K562 (cell line): ENCODE measurements at regions not wholly inside any gene's neighbourhood (a gene's known extent, or its start where the extent isn't known, plus 50 kb on each side); places are given as distances from the start of the nearest gene placed in this dataset.

Source experiments
- ATAC-seq: fragments of 200-7000 bp; cut with Tn5 transposase; 3 replicates; pipeline ENCODE4 v1.9.1; 2020; ENCODE audit warnings: moderate library complexity
- BruUV-seq: library from RNA; stranded (reverse); fragments of 400-500 nt; replicated peaks from 2 replicates; lab custom pipeline; 2021; lab: Mats Ljungman, UMichigan
- CTCF ChIA-PET: fragments of 300-600 bp; formaldehyde crosslinking; extraction: SDS; loops from one replicate; lab custom pipeline; 2021; ENCODE audit warnings: low intra/inter-chr PET ratio; lab: Yijun Ruan, JAX
- POLR2A ChIA-PET: fragments of 300-600, 350-650 bp; sonication (Branson Sonifier 250); formaldehyde crosslinking; extraction: SDS; loops from one replicate; lab custom pipeline; 2021; ENCODE audit warnings: antibody characterized with exemption, inconsistent platforms; lab: Yijun Ruan, JAX
- DNase-seq, 4 experiments: peaks; one replicate each; pipeline versions ENCODE4 v3.0.0 to v3.0.0-alpha.2; 2011 to 2018; ENCODE audit warnings: low spot score in 3 of 4, mixed read lengths in 3 of 4; ENCODE audit errors: extremely low read depth in 1 of 4
- FAIRE-seq: peaks from 2 replicates; lab custom pipeline; 2011; peaks lifted over from hg19 to GRCh38; lab: Jason Lieb, UNC
- H2AFZ ChIP-seq: 2 replicates; pipeline ENCODE4 v1.6.0; 2011; ENCODE audit warnings: low read depth, low read length, control low read depth, inconsistent platforms
- H3K27ac ChIP-seq: fragments of 200-600 bp; 3 replicates; pipeline ENCODE4 v1.8.0; 2011; ENCODE audit warnings: low read depth, mild to moderate bottlenecking, control low read depth, inconsistent platforms, low read length, moderate library complexity, mixed read lengths; ENCODE audit errors: extremely low read depth
- H3K27me3 ChIP-seq, 2 experiments: fragments of 300-600 bp in 1 of 2; 2 replicates in 1 of 2; 3 replicates in 1 of 2; pipeline versions ENCODE4 v1.6.0 to v1.8.0; 2011; ENCODE audit warnings: inconsistent platforms in 2 of 2, low read length in 2 of 2, mild to moderate bottlenecking in 1 of 2, mixed read lengths in 1 of 2, moderate library complexity in 1 of 2; ENCODE audit not compliant: control insufficient read depth in 2 of 2, insufficient read depth in 2 of 2
- H3K36me3 ChIP-seq: fragments of 300-600 bp; 3 replicates; pipeline ENCODE4 v1.8.0; 2011; ENCODE audit warnings: mild to moderate bottlenecking, low read length, inconsistent platforms; ENCODE audit not compliant: control insufficient read depth, insufficient read depth
- H3K4me1 ChIP-seq, 2 experiments: fragments of 200-600 bp in 1 of 2; replicated peaks in 1 of 2; 2 replicates in 1 of 2; 3 replicates in 1 of 2; pipeline versions ENCODE4 v1.5.1 to v1.8.0; 2011; ENCODE audit warnings: inconsistent platforms in 2 of 2, low read length in 2 of 2, mild to moderate bottlenecking in 1 of 2, mixed read lengths in 1 of 2, moderate library complexity in 1 of 2; ENCODE audit not compliant: control insufficient read depth in 2 of 2, insufficient read depth in 2 of 2
- H3K4me2 ChIP-seq: 2 replicates; pipeline ENCODE4 v1.6.1; 2011; ENCODE audit warnings: low read length, control low read depth, inconsistent platforms, mixed read lengths; ENCODE audit not compliant: insufficient read depth
- H3K4me3 ChIP-seq: fragments of 200-600 bp; sonication (generic), shearing (Covaris generic); 2 replicates; pipeline ENCODE4 v1.5.1; 2016; ENCODE audit warnings: control low read depth, inconsistent platforms
- H3K79me2 ChIP-seq: fragments of 200-600 bp; 3 replicates; pipeline ENCODE4 v1.8.0; 2011; ENCODE audit warnings: low read length, inconsistent platforms; ENCODE audit not compliant: control insufficient read depth, insufficient read depth
- H3K9ac ChIP-seq, 2 experiments: 2 replicates each; pipeline versions ENCODE4 v1.6.0 to v1.6.1; 2011; ENCODE audit warnings: low read depth in 2 of 2, low read length in 2 of 2, control low read depth in 1 of 2, inconsistent platforms in 1 of 2, mild to moderate bottlenecking in 1 of 2, mixed read lengths in 1 of 2; ENCODE audit not compliant: insufficient read depth in 1 of 2
- H3K9me1 ChIP-seq: one replicate; pipeline ENCODE4 v1.6.0; 2011; ENCODE audit warnings: inconsistent platforms, mild to moderate bottlenecking, low read length, moderate library complexity; ENCODE audit not compliant: control insufficient read depth, insufficient read depth
- H3K9me3 ChIP-seq: replicated peaks from 2 replicates; pipeline ENCODE4 v1.5.1; 2011; ENCODE audit warnings: low read depth, low read length, inconsistent platforms; ENCODE audit not compliant: control insufficient read depth, insufficient read depth
- H4K20me1 ChIP-seq: replicated peaks from 2 replicates; pipeline ENCODE4 v1.6.1; 2011; ENCODE audit warnings: low read length, inconsistent platforms, mixed read lengths; ENCODE audit not compliant: control insufficient read depth, insufficient read depth
- ARHGAP35 ChIP-seq: fragments of 450-650 bp; IDR thresholded peaks from 2 replicates; pipeline ENCODE4 v1.6.1; 2018; ENCODE audit not compliant: partially characterized antibody
- EP300 ChIP-seq: IDR thresholded peaks from 2 replicates; pipeline ENCODE4 v1.6.1; 2012; ENCODE audit warnings: low read length, improper control_type of control experiment
- HNRNPUL1 ChIP-seq: fragments of 200-400 bp; formaldehyde crosslinking; IDR thresholded peaks from 2 replicates; pipeline ENCODE4 v1.6.1; 2017; ENCODE audit warnings: low read length
- KLF13 ChIP-seq: fragments of 450-650 bp; IDR thresholded peaks from 2 replicates; pipeline ENCODE4 v1.6.1; 2016; ENCODE audit warnings: missing genetic modification characterization, low read depth, mild to moderate bottlenecking, missing compliant biosample characterization, moderate library complexity, borderline replicate concordance
- NCOA4 ChIP-seq: fragments of 450-650 bp; IDR thresholded peaks from 2 replicates; pipeline ENCODE4 v1.6.1; 2018; ENCODE audit warnings: mild to moderate bottlenecking; ENCODE audit not compliant: partially characterized antibody
- RHOXF2B ChIP-seq: fragments of 250-450 bp; sonication (Bioruptor Pico); conservative IDR thresholded peaks from 2 replicates; pipeline ENCODE4 v1.5.1; 2021
- SMAD1 ChIP-seq: fragments of 150-350 bp; IDR thresholded peaks from 2 replicates; pipeline ENCODE4 v1.6.1; 2014; ENCODE audit warnings: low read length, low read depth; ENCODE audit not compliant: partially characterized antibody
- SMARCB1 ChIP-seq: IDR thresholded peaks from 2 replicates; pipeline ENCODE4 v1.6.1; 2011; ENCODE audit warnings: improper control_type of control experiment, low read depth; ENCODE audit not compliant: insufficient read length
- ZNF318 ChIP-seq, 2 experiments: fragments of 450-650 bp; IDR thresholded peaks; 2 replicates each; pipeline ENCODE4 v1.6.1; 2016; ENCODE audit warnings: mild to moderate bottlenecking in 2 of 2, borderline replicate concordance in 1 of 2, low read depth in 1 of 2, moderate library complexity in 1 of 2
- WGBS: fragments of 100-300 bp; shearing (Covaris generic); methylation state at CpG from one replicate; pipeline ENCODE4 v1.1.6; 2016; ENCODE audit warnings: low coverage, mixed read lengths; ENCODE audit not compliant: insufficient coverage; ENCODE audit errors: missing lambda C conversion rate; 5-methylcytosine and 5-hydroxymethylcytosine counted together
- in situ Hi-C: fragments of 300-500 bp; cut with MboI; formaldehyde crosslinking; loops from 4 replicates; pipeline ENCODE4 v1.15.0; 2018; ENCODE audit warnings: inconsistent platforms, mixed read lengths
- intact Hi-C: fragments of 100-400 bp; cut with micrococcal nuclease; formaldehyde crosslinking; loops from 2 replicates; pipeline ENCODE4 v1.14.2; 2022

GRCh38 chr5:5598547-5599113, 176.2 kb downstream of the ICE1 start:
- no peaks in the 10 kb centered on the region for H3K36me3 ChIP-seq
- in situ Hi-C loops = no loop called here
- ATAC-seq = peak; percentile 95
- peak in 1 of 4 experiments; percentile 34 for DNase-seq
- H3K27me3 ChIP-seq = no peaks in the 10 kb centered on the region
- H3K4me2 ChIP-seq = peak overlapping the region; percentile 70
- no peak overlapping the region; a peak in 1 of 4 replicates for H3K9ac ChIP-seq
- peaks cover 0 to 6% of the 10 kb centered on the region in 2 experiments; a peak in 2 of 5 replicates for H3K4me1 ChIP-seq
- H3K9me1 ChIP-seq = no peaks in the 10 kb centered on the region
- no peak for FAIRE-seq
- CTCF ChIA-PET = no interaction called here
- H2AFZ ChIP-seq = peak overlapping the region; percentile 71
- H3K79me2 ChIP-seq = no peaks in the 10 kb centered on the region
- POLR2A ChIA-PET = interaction anchor here (0.5 to 1.4 kb wide), 6 partner anchors 9 to 26 kb away, joined by 3 to 6 read pairs (median 3); no protein-coding TSS in a partner anchor
- no peaks in the 10 kb centered on the region for H3K9me3 ChIP-seq
- intact Hi-C loops = no loop called here
- H3K4me3 ChIP-seq = peak overlapping the region; percentile 11; the same call in 1 of the 2 replicates
- H4K20me1 ChIP-seq = no peaks in the 10 kb centered on the region
- WGBS = 2% methylated on average over 8 of the region's 8 CpGs
- H3K27ac ChIP-seq = peak overlapping the region; percentile 45; the same call in 2 of the 3 replicates
- BruUV-seq = no TSS peak
- TF ChIP-seq SMARCB1 = no peak
- TF ChIP-seq NCOA4 = no peak
- TF ChIP-seq KLF13 (tag) = no peak
- no peak for TF ChIP-seq HNRNPUL1
- no peak for TF ChIP-seq SMAD1
- no peak for TF ChIP-seq RHOXF2B (CRISPR knock-in tag)
- peak; percentile 87 for TF ChIP-seq EP300
- peak in 1 of 2 experiments; percentile 70; a peak in 1 of 4 replicates for TF ChIP-seq ZNF318 (IDR thresholded peaks at IDR 0.05; ENCODE audit: borderline replicate concordance in 1 of 2, low read depth in 1 of 2)
- TF ChIP-seq ARHGAP35 = no peak
